Activated CD4-positive, alpha-beta T cell treated with anti-CD3 and anti-CD28 coated beads, Interleukin-2, amount 50 U/mL, for 48 hours (primary cell): ENCODE measurements at regions not wholly inside any gene's neighbourhood (a gene's known extent, or its start where the extent isn't known, plus 50 kb on each side); places are given as distances from the start of the nearest gene placed in this dataset.

ENCODE experiments used
- DNase-seq, 2 experiments: peaks; one replicate each; pipeline ENCODE4 v3.0.0-alpha.2; 2020

DNA sequence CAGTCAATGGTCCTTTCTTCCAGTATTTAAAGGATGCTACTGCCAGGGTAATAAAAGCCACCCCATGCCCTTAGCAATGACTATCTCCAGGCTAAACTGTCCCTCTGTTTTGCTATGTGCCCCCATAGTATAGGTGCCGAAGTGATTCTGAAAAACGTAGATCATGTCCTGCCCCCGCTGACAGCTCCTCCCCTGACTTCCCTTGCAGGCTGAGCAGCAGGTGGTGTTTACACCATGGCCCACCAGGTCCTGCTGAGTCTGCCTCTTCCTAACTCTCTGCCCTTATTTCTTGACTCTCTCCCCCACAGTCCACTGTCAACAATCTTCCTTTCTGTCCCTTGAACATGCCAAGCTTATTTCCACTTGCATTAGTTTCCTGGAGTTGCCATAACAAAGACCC, 352.5 kb upstream of the TSHZ2 start:
- no peak for DNase-seq

GRCh38 chr20:52619101-52619500, 353.1 kb upstream of the TSHZ2 start:
- DNase-seq = no peak

DNA sequence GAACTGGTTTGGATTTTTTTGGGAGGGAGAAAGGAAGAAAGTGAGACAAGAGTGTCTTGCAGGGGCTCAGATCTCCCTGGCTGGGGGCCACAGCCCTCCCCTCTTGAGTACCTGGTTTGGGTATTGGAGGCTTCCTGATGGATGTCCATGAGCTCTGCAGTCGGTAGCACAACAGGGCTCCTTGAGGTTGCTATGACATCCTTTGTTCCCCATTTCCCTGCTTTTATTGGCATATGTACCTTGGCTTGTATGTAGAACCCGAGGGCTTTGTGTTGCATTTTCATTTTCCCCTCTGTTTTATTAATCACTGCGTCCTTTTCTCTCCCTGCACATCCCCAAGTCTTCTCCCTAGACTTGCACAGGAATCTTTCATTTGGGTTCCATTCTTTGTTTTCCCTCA, 355.5 kb upstream of the TSHZ2 start:
- DNase-seq = no peak

- DNase-seq = no peak
Observed at GRCh38 chr20:52614051-52614863, 357.9 kb upstream of the TSHZ2 start.

- DNase-seq = no peak
Observed at GRCh38 chr20:52612046-52612632, 360.0 kb upstream of the TSHZ2 start.

DNA sequence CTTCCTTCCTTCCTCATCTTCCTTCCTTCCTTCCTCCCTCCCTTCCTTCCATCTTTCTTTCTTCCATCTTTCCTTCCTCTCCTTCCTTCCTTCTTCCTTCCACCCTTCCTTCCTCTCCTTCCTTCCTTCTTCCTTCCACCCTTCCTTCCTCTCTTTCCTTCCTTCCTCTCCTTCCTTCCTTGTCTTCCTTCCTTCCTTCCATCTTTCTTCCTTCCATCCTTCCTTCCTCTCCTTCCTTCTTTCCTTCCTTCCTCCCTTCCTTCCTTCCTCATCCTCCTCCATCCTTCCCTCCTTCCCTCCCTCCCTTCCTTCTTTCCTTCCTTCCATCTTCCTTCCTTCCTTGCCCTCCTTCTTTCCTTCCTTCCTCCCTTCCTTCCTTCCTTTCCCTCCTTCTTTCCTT, 361.4 kb upstream of the TSHZ2 start:
- no peak for DNase-seq

DNA sequence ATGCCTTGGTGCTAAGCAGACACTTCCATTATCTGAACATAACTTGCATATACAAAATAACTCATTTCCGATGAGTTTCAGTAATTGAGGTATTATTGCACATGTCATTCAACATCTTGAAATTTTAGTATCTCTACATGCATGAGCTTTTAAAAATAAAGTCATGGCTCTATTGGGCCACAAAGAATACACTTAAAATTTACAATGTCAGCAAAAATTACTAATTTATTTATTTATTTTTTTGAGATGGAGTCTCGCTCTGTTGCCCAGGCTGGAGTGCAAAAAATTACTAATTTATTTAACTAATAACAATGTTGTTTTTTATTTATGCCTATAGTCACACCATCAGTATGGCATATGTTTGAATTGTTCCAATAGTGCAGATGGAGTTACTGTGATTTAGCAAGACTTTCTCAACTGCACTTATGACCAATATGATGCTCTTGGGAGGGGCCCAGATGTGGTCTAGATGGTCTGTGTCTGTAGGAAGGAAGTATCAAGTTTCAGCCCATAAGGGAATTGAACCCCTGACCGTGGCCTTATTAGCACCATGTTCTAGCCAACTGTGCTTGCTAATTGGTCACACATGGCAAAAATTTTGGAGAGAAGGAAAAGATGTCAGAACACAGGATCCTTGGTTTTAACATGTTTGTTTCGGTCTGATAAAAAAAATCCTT, 370.7 kb upstream of the TSHZ2 start:
- no peak for DNase-seq

DNA sequence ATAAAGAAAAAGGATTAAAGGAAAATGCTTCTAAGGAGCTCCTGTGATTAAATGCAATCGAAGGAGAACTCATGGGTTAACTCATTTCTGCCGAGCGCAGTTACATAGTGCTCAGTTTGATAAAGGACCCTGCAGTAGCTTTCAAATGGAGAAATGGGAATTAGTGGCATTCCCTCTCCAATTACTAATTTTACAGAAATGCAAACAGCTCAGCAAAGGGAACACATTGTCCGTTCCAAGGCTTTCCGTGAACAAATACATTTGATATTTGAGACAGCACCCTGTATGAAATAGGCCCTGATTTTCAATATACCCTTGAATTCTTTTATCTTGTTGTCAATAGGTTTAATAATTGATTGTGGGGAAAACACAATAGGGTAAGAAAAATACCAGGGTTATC, 375.9 kb upstream of the TSHZ2 start:
- no peak for DNase-seq

DNA sequence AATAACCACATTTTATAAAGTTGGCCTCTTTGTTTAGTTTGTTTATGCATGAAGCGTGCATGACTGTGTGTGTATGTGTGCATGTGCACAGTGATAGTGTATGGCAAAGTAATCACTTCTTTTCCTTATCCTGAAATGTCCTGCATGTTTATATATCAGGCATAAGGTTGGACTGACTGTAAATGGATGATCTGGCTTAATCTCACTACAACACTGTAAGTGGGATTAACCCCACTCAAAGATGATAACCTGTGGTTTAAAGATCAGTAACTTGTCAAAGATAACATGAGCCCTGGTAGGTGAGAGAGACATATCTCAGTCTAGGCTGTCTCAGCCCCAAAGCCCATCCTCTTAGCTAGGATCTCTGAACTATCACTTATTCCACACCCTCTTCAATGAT, 376.6 kb upstream of the TSHZ2 start:
- no peak for DNase-seq

GRCh38 chr20:52593654-52594053, 378.5 kb upstream of the TSHZ2 start:
- DNase-seq = no peak

GRCh38 chr20:52592567-52592966, 379.6 kb upstream of the TSHZ2 start:
- no peak for DNase-seq

DNA sequence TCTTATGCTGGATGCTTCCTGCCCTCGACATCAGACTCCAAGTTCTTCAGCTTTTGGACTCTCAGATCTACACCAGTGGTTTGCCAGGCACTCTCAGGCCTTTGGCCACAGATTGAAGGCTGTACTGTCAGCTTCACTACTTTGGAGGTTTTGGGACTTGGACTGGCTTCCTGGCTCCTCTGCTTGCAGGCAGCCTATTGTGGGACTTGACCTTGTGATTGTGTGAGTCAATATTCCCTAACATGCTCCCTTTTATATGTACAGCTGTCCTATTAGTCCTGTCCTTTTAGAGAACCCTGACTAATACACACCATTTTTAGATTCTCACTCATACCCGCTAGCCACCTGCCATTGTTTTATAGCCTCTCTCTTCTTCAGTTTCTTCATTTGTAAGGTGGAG, 382.1 kb upstream of the TSHZ2 start:
- no peak for DNase-seq

DNA sequence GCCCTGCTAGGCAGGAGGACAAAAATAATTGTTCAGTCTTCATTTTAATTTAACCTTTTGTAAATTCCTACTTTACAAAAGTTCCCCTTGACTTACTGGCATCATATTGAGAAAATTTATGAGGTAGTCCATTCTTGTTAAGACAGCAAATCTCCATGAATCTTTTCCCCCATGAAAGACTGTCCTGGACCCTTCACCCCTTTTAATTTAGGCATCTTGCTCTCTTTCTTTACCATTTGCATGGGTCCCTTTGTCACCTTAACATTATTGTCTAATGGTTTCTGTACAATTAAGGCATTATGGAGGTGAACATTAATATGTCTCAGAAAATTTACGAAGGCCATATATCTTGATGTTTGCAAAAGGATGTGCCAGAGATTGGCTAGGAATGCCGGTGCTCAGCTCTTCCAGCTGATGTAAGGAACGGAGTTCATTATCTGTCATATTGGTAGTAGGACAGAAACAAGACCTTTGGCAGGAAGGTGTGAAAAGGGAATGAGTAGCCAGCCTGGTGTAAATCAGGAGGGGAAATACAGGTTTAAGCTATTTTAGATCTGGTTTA, 382.8 kb upstream of the TSHZ2 start:
- DNase-seq = no peak

DNA sequence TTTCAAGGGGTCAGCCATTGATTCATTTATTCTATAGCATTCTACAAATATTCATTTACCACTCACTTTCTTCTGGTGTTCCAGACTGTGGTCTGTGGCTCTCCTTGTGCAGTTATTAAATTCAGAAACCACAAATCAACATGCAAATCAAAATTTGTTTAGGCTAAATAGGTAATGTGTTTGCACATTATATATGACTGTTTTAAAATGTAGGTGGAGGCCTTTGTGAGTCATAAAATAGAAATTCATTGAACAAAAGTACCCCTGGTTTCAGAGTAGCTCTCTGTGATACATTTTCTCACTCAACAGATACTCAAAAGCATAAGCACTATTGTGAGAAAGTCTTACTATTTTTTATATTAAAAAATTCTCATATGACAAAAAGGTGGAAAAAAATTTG, 385.5 kb upstream of the TSHZ2 start:
- DNase-seq = no peak

- no peak for DNase-seq
Observed at GRCh38 chr20:52585333-52585732, 386.8 kb upstream of the TSHZ2 start.

- DNase-seq = no peak
Observed at GRCh38 chr20:52578559-52578958, 387.0 kb upstream of the ZFP64 start.

GRCh38 chr20:52577696-52578095, 386.1 kb upstream of the ZFP64 start:
- no peak for DNase-seq

DNA sequence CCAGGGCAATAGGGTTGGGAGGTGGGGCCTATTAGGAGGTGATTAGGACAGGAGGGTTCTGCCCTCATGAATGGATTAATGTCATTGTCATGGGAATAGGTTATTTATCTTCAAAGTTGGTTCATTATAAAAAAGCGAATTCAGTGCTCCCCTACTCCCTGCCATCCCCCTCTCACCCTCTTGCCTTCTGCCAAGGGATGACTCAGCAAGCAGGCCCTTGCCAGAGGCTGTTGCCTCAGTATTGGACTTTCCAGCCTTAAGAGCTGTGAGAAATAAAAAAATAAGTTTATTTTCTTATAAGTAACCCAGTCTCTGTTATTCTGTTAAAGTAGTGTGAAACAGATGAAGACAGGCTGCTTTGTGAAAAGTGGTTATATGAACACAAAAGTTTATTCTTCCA, 381.1 kb upstream of the ZFP64 start:
- no peak for DNase-seq

DNA sequence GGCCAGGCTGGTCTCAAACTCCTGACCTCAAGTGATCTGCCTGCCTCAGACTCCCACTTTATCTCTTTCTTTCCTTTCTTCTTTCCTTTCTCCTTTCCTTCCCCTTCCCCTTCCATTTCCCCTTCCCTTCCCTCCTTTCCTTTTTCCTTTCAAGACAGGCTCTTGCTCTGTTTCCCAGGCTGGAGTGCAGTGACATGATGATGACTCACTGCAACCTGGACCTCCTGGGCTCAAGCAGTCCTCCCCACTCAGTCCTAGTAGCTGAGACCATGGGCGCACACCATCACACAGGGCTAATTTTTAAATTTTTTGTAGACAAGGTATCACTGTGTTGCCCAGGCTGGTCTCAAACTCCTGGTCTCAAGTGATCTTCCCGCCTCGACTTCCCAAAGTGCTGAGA, 377.6 kb upstream of the ZFP64 start:
- DNase-seq = no peak

DNA sequence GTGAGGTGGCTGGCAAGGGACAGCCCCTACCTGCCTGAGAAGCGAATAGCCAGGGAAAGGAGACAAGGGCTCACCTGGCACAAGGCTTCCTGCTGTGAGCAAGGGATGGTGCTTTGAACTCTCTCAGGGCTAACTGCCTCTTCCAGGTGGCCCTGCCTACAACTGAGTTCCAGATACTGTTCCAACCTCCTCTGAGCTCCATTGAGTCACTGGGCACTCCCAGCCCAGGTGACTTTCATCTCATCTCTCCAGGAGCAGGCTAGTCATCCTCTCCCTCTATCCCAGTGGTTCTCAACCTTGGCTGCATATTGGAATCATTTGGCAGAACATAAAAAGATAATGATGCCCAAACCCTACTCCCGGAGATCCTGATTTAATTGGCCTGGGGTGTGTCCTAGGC, 374.0 kb upstream of the ZFP64 start:
- DNase-seq = no peak

GRCh38 chr20:52564594-52564993, 373.0 kb upstream of the ZFP64 start:
- no peak for DNase-seq

DNA sequence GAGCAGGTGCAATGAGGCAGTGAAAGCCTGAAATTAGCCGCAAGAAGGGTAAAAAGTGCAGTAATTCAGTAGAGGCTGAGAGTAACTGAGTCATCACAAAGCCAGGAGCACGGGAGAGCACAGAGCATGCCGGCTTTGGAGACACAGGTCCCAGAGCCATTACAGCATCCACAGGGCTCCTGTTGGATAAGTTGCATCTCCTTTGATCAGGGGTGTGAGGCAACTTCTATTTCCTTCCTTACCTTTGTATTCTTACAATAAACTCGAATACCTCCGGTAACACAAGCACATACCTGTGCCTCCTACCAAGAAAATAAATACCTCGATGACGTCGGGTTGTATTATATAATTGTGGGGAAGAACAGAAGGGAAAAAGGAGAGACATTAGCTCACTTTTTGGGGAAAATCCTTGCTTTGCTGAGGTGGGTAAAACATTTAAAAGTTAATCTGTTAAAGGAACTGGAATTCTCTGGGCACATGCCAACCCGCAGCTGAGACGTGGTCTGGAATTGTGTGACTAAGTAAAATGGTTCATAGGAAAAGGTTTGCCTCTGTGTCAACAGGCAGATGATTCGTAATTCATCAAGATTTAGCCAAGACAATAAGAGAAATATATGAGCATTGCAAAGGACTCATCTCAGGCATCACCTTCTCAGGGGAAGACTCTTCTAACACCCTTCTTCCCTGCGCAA, 360.7 kb upstream of the ZFP64 start:
- no peak for DNase-seq

DNA sequence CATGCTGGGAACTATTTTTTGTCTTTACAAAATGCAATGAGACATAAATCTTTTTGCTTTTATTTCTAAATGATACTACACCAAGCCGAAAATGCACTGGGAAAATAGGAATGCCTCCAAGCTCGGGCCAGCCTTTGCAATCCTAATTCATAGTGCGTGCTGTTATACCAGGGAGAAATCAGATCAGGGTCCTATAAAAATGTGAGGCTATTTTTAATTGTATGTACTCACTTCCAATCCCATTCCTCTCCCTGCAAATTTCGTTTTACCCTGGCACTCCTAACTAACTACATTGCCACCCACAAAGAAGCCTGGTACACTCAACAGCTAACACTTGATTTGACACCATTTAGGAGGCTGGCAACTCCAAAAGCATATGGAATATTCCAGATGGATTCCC, 350.6 kb upstream of the ZFP64 start:
- no peak for DNase-seq
